Adipocyte (in vitro differentiated cells): ENCODE measurements at regions not wholly inside any gene's neighbourhood (a gene's known extent, or its start where the extent isn't known, plus 50 kb on each side); places are given as distances from the start of the nearest gene placed in this dataset.
A peak's percentile ranks its signal among the peaks of the same experiment; 100 is the strongest.
"Not testable (repeated sequence)": the region's sequence is repeated elsewhere in the genome, so short reads cannot be mapped to it uniquely, and the experiment has no call there.

Experiments
- DNase-seq: peaks from one replicate; pipeline ENCODE4 v3.0.0-alpha.2; 2015; ENCODE audit warnings: low read depth
- H3K27me3 ChIP-seq: replicated peaks from 2 replicates; pipeline ENCODE4 v1.7.0; 2013; ENCODE audit warnings: mild to moderate bottlenecking, low read length, moderate library complexity; ENCODE audit not compliant: control insufficient read depth, insufficient read depth
- H3K36me3 ChIP-seq: 2 replicates; pipeline ENCODE4 v1.7.0; 2013; ENCODE audit warnings: low read length, mild to moderate bottlenecking, moderate library complexity; ENCODE audit not compliant: control insufficient read depth, insufficient read depth, severe bottlenecking
- H3K4me1 ChIP-seq: 2 replicates; pipeline ENCODE4 v1.7.0; 2013; ENCODE audit warnings: mild to moderate bottlenecking, low read length, moderate library complexity; ENCODE audit not compliant: control insufficient read depth, insufficient read depth
- H3K4me3 ChIP-seq: 2 replicates; pipeline ENCODE4 v1.7.0; 2013; ENCODE audit warnings: mild to moderate bottlenecking, low read length, moderate library complexity
- H3K9ac ChIP-seq: 2 replicates; pipeline ENCODE4 v1.7.0; 2013; ENCODE audit warnings: mild to moderate bottlenecking, low read length, moderate library complexity
- H3K9me3 ChIP-seq: 2 replicates; pipeline ENCODE4 v1.7.0; 2013; ENCODE audit warnings: mild to moderate bottlenecking, low read length, moderate library complexity; ENCODE audit not compliant: control insufficient read depth

GRCh38 chr13:90321281-90321931 lies 1026.1 kb upstream of the MIR17HG start:
- Histone ChIP-seq H3K27me3 (no peaks in the 10 kb centered on the region), H3K4me1 (no peaks in the 10 kb centered on the region), H3K9ac (no peak overlapping the region), H3K36me3 (no peaks in the 10 kb centered on the region), H3K4me3 (no peak overlapping the region), H3K9me3 (no peaks in the 10 kb centered on the region)
- no peak for DNase-seq

GRCh38 chr13:90329641-90330040 lies 1017.8 kb upstream of the MIR17HG start:
- no peak for DNase-seq
- H3K9me3 ChIP-seq = no peaks in the 10 kb centered on the region
- no peaks in the 10 kb centered on the region for H3K36me3 ChIP-seq
- no peak overlapping the region for H3K9ac ChIP-seq
- H3K27me3 ChIP-seq = no peaks in the 10 kb centered on the region
- H3K4me1 ChIP-seq = no peaks in the 10 kb centered on the region
- H3K4me3 ChIP-seq = no peak overlapping the region

- Histone ChIP-seq H3K36me3 (no peaks in the 10 kb centered on the region), H3K4me1 (no peaks in the 10 kb centered on the region), H3K9ac (no peak overlapping the region), H3K9me3 (no peaks in the 10 kb centered on the region), H3K4me3 (no peak overlapping the region), H3K27me3 (no peaks in the 10 kb centered on the region)
- no peak for DNase-seq
Observed at GRCh38 chr13:90331974-90332373, 1015.5 kb upstream of the MIR17HG start.

- H3K9me3 ChIP-seq = peaks cover 5% of the 10 kb centered on the region
- no peaks in the 10 kb centered on the region for H3K36me3 ChIP-seq
- no peaks in the 10 kb centered on the region for H3K4me1 ChIP-seq
- H3K27me3 ChIP-seq = no peaks in the 10 kb centered on the region
- DNase-seq = no peak
- no peak overlapping the region for H3K9ac ChIP-seq
- no peak overlapping the region for H3K4me3 ChIP-seq
Observed at GRCh38 chr13:90336507-90336906, 1011.0 kb upstream of the MIR17HG start.

GRCh38 chr13:90341348-90341747 lies 1006.1 kb upstream of the MIR17HG start:
- not testable (repeated sequence) for DNase-seq, H3K4me3 ChIP-seq, H3K27me3 ChIP-seq, H3K9ac ChIP-seq, H3K36me3 ChIP-seq, H3K9me3 ChIP-seq, H3K4me1 ChIP-seq

GRCh38 chr13:90348477-90349136 lies 998.9 kb upstream of the MIR17HG start:
- H3K36me3 ChIP-seq, H3K9ac ChIP-seq, H3K4me3 ChIP-seq, H3K4me1 ChIP-seq, DNase-seq, H3K9me3 ChIP-seq, H3K27me3 ChIP-seq: not testable (repeated sequence)

GRCh38 chr13:90352763-90353162 lies 994.7 kb upstream of the MIR17HG start:
- Histone ChIP-seq H3K27me3 (no peaks in the 10 kb centered on the region), H3K4me1 (no peaks in the 10 kb centered on the region), H3K9me3 (no peaks in the 10 kb centered on the region), H3K4me3 (no peak overlapping the region), H3K36me3 (no peaks in the 10 kb centered on the region), H3K9ac (no peak overlapping the region)
- DNase-seq = no peak

GRCh38 chr13:90355162-90355751 lies 992.2 kb upstream of the MIR17HG start:
- no peak overlapping the region for H3K4me3 ChIP-seq
- H3K36me3 ChIP-seq = no peaks in the 10 kb centered on the region
- H3K4me1 ChIP-seq = no peaks in the 10 kb centered on the region
- H3K9ac ChIP-seq = no peak overlapping the region
- no peaks in the 10 kb centered on the region for H3K27me3 ChIP-seq
- DNase-seq = no peak
- H3K9me3 ChIP-seq = no peaks in the 10 kb centered on the region

GRCh38 chr13:90360785-90361184 lies 986.7 kb upstream of the MIR17HG start:
- no peak overlapping the region for H3K4me3 ChIP-seq
- H3K9ac ChIP-seq = no peak overlapping the region
- no peak for DNase-seq
- H3K9me3 ChIP-seq = peaks cover 8% of the 10 kb centered on the region
- no peaks in the 10 kb centered on the region for H3K36me3 ChIP-seq
- H3K27me3 ChIP-seq = no peaks in the 10 kb centered on the region
- peaks cover 3% of the 10 kb centered on the region for H3K4me1 ChIP-seq

GRCh38 chr13:90362707-90363106 lies 984.8 kb upstream of the MIR17HG start:
- peaks cover 8% of the 10 kb centered on the region for H3K9me3 ChIP-seq
- no peak overlapping the region for H3K4me3 ChIP-seq
- DNase-seq = no peak
- no peaks in the 10 kb centered on the region for H3K36me3 ChIP-seq
- H3K4me1 ChIP-seq = peaks cover 3% of the 10 kb centered on the region
- no peaks in the 10 kb centered on the region for H3K27me3 ChIP-seq
- H3K9ac ChIP-seq = no peak overlapping the region

- H3K9ac ChIP-seq = no peak overlapping the region
- H3K27me3 ChIP-seq = no peaks in the 10 kb centered on the region
- H3K36me3 ChIP-seq = no peaks in the 10 kb centered on the region
- DNase-seq = peak; percentile 35
- peaks cover 8% of the 10 kb centered on the region for H3K9me3 ChIP-seq
- H3K4me1 ChIP-seq = peaks cover 3% of the 10 kb centered on the region
- no peak overlapping the region for H3K4me3 ChIP-seq
Observed at GRCh38 chr13:90365130-90365529, 982.4 kb upstream of the MIR17HG start.
